Mesenchymal stem cell (in vitro differentiated cells and primary cell): ENCODE measurements at regions not wholly inside any gene's neighbourhood (a gene's known extent, or its start where the extent isn't known, plus 50 kb on each side); places are given as distances from the start of the nearest gene placed in this dataset.

ENCODE experiments used
- DNase-seq: peaks from one replicate; pipeline ENCODE4 v3.0.0-alpha.2; 2013
- H2AFZ ChIP-seq: one replicate; pipeline ENCODE4 v1.6.1; 2013; ENCODE audit warnings: low read depth, mild to moderate bottlenecking, control low read depth, inconsistent platforms, low read length, moderate library complexity
- H2AK5ac ChIP-seq: 2 replicates; pipeline ENCODE4 v1.6.1; 2013; ENCODE audit warnings: low read length, moderate library complexity, mild to moderate bottlenecking, inconsistent platforms; ENCODE audit not compliant: severe bottlenecking
- H2BK120ac ChIP-seq: one replicate; pipeline ENCODE4 v1.6.1; 2013; ENCODE audit warnings: low read depth, mild to moderate bottlenecking, inconsistent platforms, low read length, moderate library complexity
- H2BK12ac ChIP-seq, 2 experiments: one replicate each; pipeline ENCODE4 v1.6.1; 2013; ENCODE audit warnings: inconsistent platforms in 2 of 2, low read length in 2 of 2, mild to moderate bottlenecking in 2 of 2, moderate library complexity in 2 of 2, control low read depth in 1 of 2
- H2BK15ac ChIP-seq: one replicate; pipeline ENCODE4 v1.6.1; 2013; ENCODE audit warnings: mild to moderate bottlenecking, low read depth, inconsistent platforms; ENCODE audit not compliant: poor library complexity, severe bottlenecking
- H2BK5ac ChIP-seq: 2 replicates; pipeline ENCODE4 v1.6.1; 2013; ENCODE audit warnings: low read depth, mild to moderate bottlenecking, low read length, control low read depth, inconsistent platforms; ENCODE audit not compliant: poor library complexity, severe bottlenecking
- H3K14ac ChIP-seq, 2 experiments: one replicate each; pipeline ENCODE4 v1.6.1; 2013; ENCODE audit warnings: inconsistent platforms in 2 of 2, low read length in 2 of 2, control low read depth in 1 of 2, mild to moderate bottlenecking in 1 of 2, moderate library complexity in 1 of 2
- H3K18ac ChIP-seq, 2 experiments: one replicate each; pipeline ENCODE4 v1.6.1; 2013; ENCODE audit warnings: inconsistent platforms in 2 of 2, low read length in 2 of 2, control low read depth in 1 of 2, low read depth in 1 of 2, mild to moderate bottlenecking in 1 of 2
- H3K23ac ChIP-seq, 2 experiments: one replicate each; pipeline ENCODE4 v1.6.1; 2013; ENCODE audit warnings: inconsistent platforms in 2 of 2, low read length in 2 of 2, mild to moderate bottlenecking in 2 of 2, moderate library complexity in 2 of 2, control low read depth in 1 of 2
- H3K27ac ChIP-seq: 2 replicates; pipeline ENCODE4 v1.5.1; 2013; ENCODE audit warnings: mild to moderate bottlenecking, moderate library complexity, low read length, control low read depth, inconsistent platforms; ENCODE audit not compliant: poor library complexity, severe bottlenecking
- H3K27me3 ChIP-seq, 2 experiments: 2 replicates each; pipeline versions ENCODE4 v1.6.1 to v1.7.0; 2013; ENCODE audit warnings: low read length in 2 of 2, mild to moderate bottlenecking in 2 of 2, moderate library complexity in 2 of 2, control low read depth in 1 of 2, inconsistent platforms in 1 of 2; ENCODE audit not compliant: control insufficient read depth in 1 of 2, insufficient read depth in 1 of 2
- H3K36me3 ChIP-seq, 2 experiments: 2 replicates each; pipeline versions ENCODE4 v1.6.1 to v1.7.0; 2013; ENCODE audit warnings: low read length in 2 of 2, control low read depth in 1 of 2, inconsistent platforms in 1 of 2, low read depth in 1 of 2, mild to moderate bottlenecking in 1 of 2; ENCODE audit not compliant: insufficient read depth in 2 of 2, control insufficient read depth in 1 of 2
- H3K4ac ChIP-seq, 2 experiments: one replicate each; pipeline ENCODE4 v1.6.1; 2013; ENCODE audit warnings: inconsistent platforms in 2 of 2, low read length in 2 of 2, mild to moderate bottlenecking in 2 of 2, moderate library complexity in 2 of 2, control low read depth in 1 of 2, low read depth in 1 of 2
- H3K4me1 ChIP-seq: 2 replicates; pipeline ENCODE4 v1.6.1; 2013; ENCODE audit warnings: low read depth, low read length, control low read depth; ENCODE audit not compliant: control insufficient read depth, insufficient read depth
- H3K4me2 ChIP-seq: 2 replicates; pipeline ENCODE4 v1.6.1; 2013; ENCODE audit warnings: low read length, mild to moderate bottlenecking, inconsistent platforms; ENCODE audit not compliant: poor library complexity, severe bottlenecking
- H3K4me3 ChIP-seq, 2 experiments: 2 replicates each; pipeline versions ENCODE4 v1.5.1 to v1.7.0; 2013; ENCODE audit warnings: low read length in 2 of 2, mild to moderate bottlenecking in 2 of 2, control low read depth in 1 of 2, low read depth in 1 of 2; ENCODE audit not compliant: insufficient read depth in 1 of 2
- H3K79me1 ChIP-seq: replicated peaks from 2 replicates; pipeline ENCODE4 v1.6.1; 2013; ENCODE audit warnings: mild to moderate bottlenecking, control low read depth, low read length, inconsistent platforms; ENCODE audit not compliant: poor library complexity, severe bottlenecking
- H3K9ac ChIP-seq: 2 replicates; pipeline ENCODE4 v1.7.0; 2013; ENCODE audit warnings: mild to moderate bottlenecking, low read length, moderate library complexity
- H3K9me3 ChIP-seq: 2 replicates; pipeline ENCODE4 v1.7.0; 2013; ENCODE audit warnings: mild to moderate bottlenecking, low read length; ENCODE audit not compliant: control insufficient read depth
- H4K8ac ChIP-seq: one replicate; pipeline ENCODE4 v1.6.1; 2013; ENCODE audit warnings: inconsistent platforms, mild to moderate bottlenecking, low read length, moderate library complexity
- H4K91ac ChIP-seq: one replicate; pipeline ENCODE4 v1.6.1; 2013; ENCODE audit warnings: mild to moderate bottlenecking, low read length, inconsistent platforms
- WGBS: methylation state at CpG from one replicate; pipeline ENCODE4 v1.1.7; 2013; ENCODE audit warnings: mixed read lengths; 5-methylcytosine and 5-hydroxymethylcytosine counted together

DNA sequence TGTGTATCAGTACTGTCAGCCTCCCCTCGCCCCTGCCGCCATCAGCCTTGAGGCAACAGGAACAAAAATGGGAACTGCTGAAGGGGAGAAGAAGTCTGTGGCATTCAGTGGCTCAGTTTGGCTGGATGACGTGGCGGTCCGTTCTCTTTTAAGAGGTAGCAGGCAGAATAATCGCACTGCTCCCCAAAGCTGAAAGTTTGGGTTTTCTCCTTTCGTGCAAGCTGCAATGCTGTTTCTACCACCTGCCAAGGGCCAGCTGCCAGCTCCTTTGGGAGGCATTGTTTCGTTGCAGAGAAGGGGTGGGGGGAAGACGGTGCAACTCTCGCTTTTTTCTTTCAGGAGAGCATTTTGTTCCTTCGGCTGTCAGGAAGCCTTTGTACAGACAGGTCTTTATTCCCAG lies 369.6 kb upstream of the RORA start:
- H3K27me3 ChIP-seq: no peaks in the 10 kb centered on the region
- H3K14ac ChIP-seq: no peak overlapping the region
- no peak overlapping the region for H3K4me3 ChIP-seq
- H2BK120ac ChIP-seq: no peak overlapping the region
- no peak overlapping the region for H2AK5ac ChIP-seq
- no peak overlapping the region for H2BK5ac ChIP-seq
- H2AFZ ChIP-seq: no peak overlapping the region
- H2BK12ac ChIP-seq: no peak overlapping the region
- no peak overlapping the region for H4K91ac ChIP-seq
- no peak overlapping the region for H3K27ac ChIP-seq
- no peak overlapping the region for H3K4ac ChIP-seq
- no peak overlapping the region for H3K9ac ChIP-seq
- DNase-seq: no peak
- H3K18ac ChIP-seq: no peak overlapping the region
- no peak overlapping the region for H4K8ac ChIP-seq
- no peaks in the 10 kb centered on the region for H3K79me1 ChIP-seq
- H3K36me3 ChIP-seq: no peaks in the 10 kb centered on the region
- peaks cover 7% of the 10 kb centered on the region for H3K9me3 ChIP-seq
- 91% methylated on average over 10 of the region's 11 CpGs for WGBS
- no peak overlapping the region for H2BK15ac ChIP-seq
- H3K4me1 ChIP-seq: no peaks in the 10 kb centered on the region
- H3K4me2 ChIP-seq: no peak overlapping the region
- H3K23ac ChIP-seq: no peak overlapping the region

DNA sequence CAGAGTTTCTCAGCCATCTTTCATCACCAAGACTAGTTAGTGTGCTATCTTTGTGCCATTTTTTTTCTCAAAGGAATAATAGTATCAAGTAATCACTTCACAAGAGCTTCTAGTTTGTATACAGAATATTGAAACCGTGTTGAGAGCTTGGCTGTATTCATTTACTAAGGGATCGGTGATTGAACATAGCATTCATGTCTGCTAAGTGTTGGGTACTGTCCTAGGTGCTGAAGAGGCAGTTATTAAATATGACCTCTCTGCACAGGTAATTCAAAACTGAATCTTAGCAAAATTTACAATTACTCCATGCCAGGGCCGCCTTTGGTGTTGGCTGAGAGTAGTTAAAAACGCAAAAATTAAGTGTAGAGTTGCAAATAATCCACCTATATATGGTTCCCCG lies 355.3 kb upstream of the RORA start:
- DNase-seq: no peak
- Histone ChIP-seq H3K23ac (no peak overlapping the region), H4K91ac (no peak overlapping the region), H2AFZ (no peak overlapping the region), H2BK120ac (no peak overlapping the region), H3K27me3 (no peaks in the 10 kb centered on the region), H3K4me3 (no peak overlapping the region), H3K27ac (no peak overlapping the region), H3K36me3 (no peaks in the 10 kb centered on the region), H3K79me1 (no peaks in the 10 kb centered on the region), H2BK12ac (no peak overlapping the region), H4K8ac (no peak overlapping the region), H3K4me2 (no peak overlapping the region), H3K4ac (no peak overlapping the region), H3K9me3 (peaks cover 4% of the 10 kb centered on the region), H2BK5ac (no peak overlapping the region), H2AK5ac (no peak overlapping the region), H3K4me1 (no peaks in the 10 kb centered on the region), H3K14ac (no peak overlapping the region), H2BK15ac (no peak overlapping the region), H3K9ac (no peak overlapping the region), H3K18ac (no peak overlapping the region)
- 62% methylated on average over 5 of the region's 5 CpGs for WGBS

DNA sequence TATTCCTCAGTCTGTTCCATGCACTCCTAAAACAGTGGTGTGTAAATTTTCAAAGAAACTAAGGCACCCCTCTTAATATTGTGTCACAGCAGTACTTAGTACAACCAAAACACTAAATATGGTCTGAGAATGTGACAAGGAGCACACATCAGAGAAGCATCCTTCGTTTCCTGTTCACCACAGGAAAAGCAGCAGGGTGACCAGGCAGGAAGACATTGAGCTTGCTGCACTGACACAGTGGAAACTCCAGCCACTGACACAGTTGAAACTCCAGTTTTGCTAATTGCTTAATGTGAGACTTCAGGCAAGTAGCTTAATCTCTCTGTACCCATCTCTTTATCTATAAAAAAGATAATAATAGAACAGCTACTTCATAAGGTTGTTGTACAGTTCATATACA lies 353.0 kb upstream of the RORA start:
- no peak overlapping the region for H2BK120ac ChIP-seq
- no peaks in the 10 kb centered on the region for H3K79me1 ChIP-seq
- H3K4ac ChIP-seq: no peak overlapping the region
- no peak overlapping the region for H2BK5ac ChIP-seq
- no peak overlapping the region for H3K9ac ChIP-seq
- H3K23ac ChIP-seq: no peak overlapping the region
- no peaks in the 10 kb centered on the region for H3K27me3 ChIP-seq
- H3K9me3 ChIP-seq: peaks cover 4% of the 10 kb centered on the region
- H2BK15ac ChIP-seq: no peak overlapping the region
- no peak overlapping the region for H3K18ac ChIP-seq
- no peak overlapping the region for H2AK5ac ChIP-seq
- H4K8ac ChIP-seq: no peak overlapping the region
- no peak overlapping the region for H2BK12ac ChIP-seq
- WGBS: 7% methylated on average over 1 of the region's 1 CpG
- H2AFZ ChIP-seq: no peak overlapping the region
- H4K91ac ChIP-seq: no peak overlapping the region
- H3K36me3 ChIP-seq: no peaks in the 10 kb centered on the region
- no peak overlapping the region for H3K4me2 ChIP-seq
- no peak overlapping the region for H3K4me3 ChIP-seq
- H3K14ac ChIP-seq: no peak overlapping the region
- no peak overlapping the region for H3K27ac ChIP-seq
- no peak for DNase-seq
- no peaks in the 10 kb centered on the region for H3K4me1 ChIP-seq

DNA sequence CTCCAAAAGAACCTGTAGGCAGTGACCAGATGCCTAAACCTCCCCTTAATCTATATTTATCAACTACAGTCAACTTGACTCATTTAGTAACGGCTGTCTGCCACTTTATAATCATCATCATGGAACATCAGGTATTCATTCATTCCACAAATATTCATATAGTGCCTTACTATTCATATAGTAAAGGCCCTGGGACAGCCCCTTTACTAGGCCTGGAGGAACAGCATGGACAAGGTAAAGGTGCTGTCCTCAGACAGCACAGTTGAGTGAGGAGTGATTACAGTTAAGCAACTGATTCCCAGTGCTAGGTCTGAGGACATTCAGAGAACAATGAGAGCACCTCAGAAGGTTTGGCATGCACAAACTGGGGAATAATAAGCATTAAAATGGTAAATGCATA lies 346.5 kb upstream of the RORA start:
- H3K9ac ChIP-seq: no peak overlapping the region

More for the DNA sequence above, 346.5 kb upstream of the RORA start:
- Histone ChIP-seq H3K79me1 (no peaks in the 10 kb centered on the region), H2AK5ac (no peak overlapping the region), H3K4ac (no peak overlapping the region), H3K27ac (no peak overlapping the region), H2BK15ac (no peak overlapping the region), H3K23ac (no peak overlapping the region), H3K14ac (no peak overlapping the region), H3K9me3 (no peaks in the 10 kb centered on the region), H2BK120ac (no peak overlapping the region), H3K4me2 (no peak overlapping the region), H3K4me3 (no peak overlapping the region), H4K8ac (no peak overlapping the region), H3K18ac (no peak overlapping the region), H2BK12ac (no peak overlapping the region), H2BK5ac (no peak overlapping the region), H3K4me1 (no peaks in the 10 kb centered on the region), H2AFZ (no peak overlapping the region), H4K91ac (no peak overlapping the region), H3K27me3 (no peaks in the 10 kb centered on the region), H3K36me3 (no peaks in the 10 kb centered on the region)
- 63% methylated on average over 1 of the region's 1 CpG for WGBS
- DNase-seq: no peak
